GM19438 (cell line): ENCODE measurements at regions not wholly inside any gene's neighbourhood (a gene's known extent, or its start where the extent isn't known, plus 50 kb on each side); places are given as distances from the start of the nearest gene placed in this dataset.
"Not testable (repeated sequence)": the region's sequence is repeated elsewhere in the genome, so short reads cannot be mapped to it uniquely, and the experiment has no call there.

Experiments
- ATAC-seq: cut with Tn5 transposase; IDR thresholded peaks from one replicate; pipeline ENCODE4 v1.9.1; 2021; ENCODE audit warnings: low read depth; ENCODE audit not compliant: unreplicated experiment

- not testable (repeated sequence) for ATAC-seq
These were observed 157.7 kb downstream of the GIPC2 start for GRCh38 chr1:78203410-78203982.

- no peak for ATAC-seq
These were observed 164.4 kb downstream of the GIPC2 start for GRCh38 chr1:78210175-78210574.

GRCh38 chr1:78211483-78212092 lies 165.8 kb downstream of the GIPC2 start:
- no peak for ATAC-seq

- ATAC-seq: no peak
These were observed 168.6 kb downstream of the GIPC2 start for GRCh38 chr1:78214334-78214733.

- no peak for ATAC-seq
These were observed 176.6 kb downstream of the GIPC2 start for GRCh38 chr1:78222225-78222959.

GRCh38 chr1:78222960-78223358 lies 177.2 kb downstream of the GIPC2 start:
- ATAC-seq: no peak

GRCh38 chr1:78223417-78224215 lies 177.8 kb downstream of the GIPC2 start:
- ATAC-seq: no peak

- ATAC-seq: no peak
These were observed 178.6 kb downstream of the GIPC2 start for GRCh38 chr1:78224246-78224785.

GRCh38 chr1:78224861-78225552 lies 179.2 kb downstream of the GIPC2 start:
- no peak for ATAC-seq

- no peak for ATAC-seq
These were observed 181.0 kb downstream of the GIPC2 start for GRCh38 chr1:78226784-78227183.

GRCh38 chr1:78227705-78228635 lies 182.2 kb downstream of the GIPC2 start:
- no peak for ATAC-seq

GRCh38 chr1:78229344-78229743 lies 183.6 kb downstream of the GIPC2 start:
- no peak for ATAC-seq

GRCh38 chr1:78231477-78231876 lies 185.7 kb downstream of the GIPC2 start:
- no peak for ATAC-seq

- no peak for ATAC-seq
These were observed 186.1 kb downstream of the GIPC2 start for GRCh38 chr1:78231894-78232293.

GRCh38 chr1:78232630-78233029 lies 186.9 kb downstream of the GIPC2 start:
- no peak for ATAC-seq

GRCh38 chr1:78234496-78234895 lies 188.7 kb downstream of the GIPC2 start:
- no peak for ATAC-seq

- ATAC-seq: no peak
These were observed 190.9 kb downstream of the GIPC2 start for GRCh38 chr1:78236716-78237115.

- ATAC-seq: no peak
These were observed 191.7 kb downstream of the GIPC2 start for GRCh38 chr1:78237364-78237916.

- ATAC-seq: no peak
These were observed 194.4 kb downstream of the GIPC2 start for GRCh38 chr1:78240191-78240590.
